ENCODE measurements at regions not wholly inside any gene's neighbourhood (a gene's known extent, or its start where the extent isn't known, plus 50 kb on each side); places are given as distances from the start of the nearest gene placed in this dataset.

DNA sequence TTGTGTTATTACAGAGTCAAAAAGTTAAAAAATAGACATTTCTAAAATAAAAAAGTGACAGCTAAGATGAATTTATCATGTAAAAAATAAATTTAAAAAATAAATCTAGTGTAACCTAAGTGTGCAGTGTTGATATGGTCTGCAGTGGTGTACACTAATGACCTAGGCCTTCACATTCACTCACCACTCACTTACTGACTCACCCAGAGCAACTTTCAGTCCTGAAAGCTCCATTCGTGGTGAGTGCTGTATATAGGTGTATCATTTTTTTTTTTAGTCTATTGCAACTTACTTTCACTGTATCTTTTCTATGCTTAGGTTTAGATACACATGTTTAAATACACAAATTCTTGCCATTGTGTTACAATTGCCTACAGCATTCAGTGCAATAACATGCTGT is 459.4 kb upstream of the ROBO1 start:
- DNase-seq (ENCODE audit: low spot score) = no peak

DNA sequence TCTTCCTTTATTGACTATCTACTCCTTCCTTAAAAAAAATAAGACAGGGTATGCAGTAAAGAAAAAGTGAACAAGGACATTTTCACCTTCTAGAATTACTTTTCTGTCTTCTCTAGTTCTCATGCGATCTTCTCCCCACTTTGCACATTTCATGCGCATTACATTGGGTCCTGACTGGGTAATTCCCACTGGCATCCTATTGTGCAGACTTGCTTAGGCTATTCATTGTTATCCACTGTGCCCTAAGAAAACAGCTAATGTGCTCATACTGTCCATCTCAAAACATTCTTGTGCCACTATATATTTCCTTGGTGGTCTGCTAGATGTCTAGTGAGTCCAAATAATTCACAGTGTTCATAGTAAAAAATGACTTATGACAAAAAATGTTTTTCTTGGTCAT is 447.4 kb upstream of the ROBO1 start:
- DNase-seq (ENCODE audit: low spot score) = no peak

DNA sequence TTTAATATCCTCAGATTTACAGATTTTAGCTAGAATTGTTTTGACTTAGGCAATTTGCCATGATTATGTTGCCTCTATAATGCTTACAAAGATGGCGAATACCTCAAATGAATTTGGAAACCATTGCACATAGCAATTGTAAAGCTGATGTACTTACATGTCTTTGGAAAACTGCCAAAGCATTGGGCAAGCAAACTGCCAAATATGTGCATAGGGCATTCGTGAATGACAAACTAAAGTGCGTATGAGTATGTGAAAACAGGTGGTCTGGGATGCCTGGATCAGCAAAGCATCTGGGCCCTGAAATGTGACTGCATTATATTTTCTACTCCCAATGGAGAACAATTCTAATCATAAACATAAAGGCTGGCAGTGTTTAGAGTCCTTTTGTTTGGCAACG is 445.3 kb upstream of the ROBO1 start:
- DNase-seq (ENCODE audit: low spot score) = no peak

DNA sequence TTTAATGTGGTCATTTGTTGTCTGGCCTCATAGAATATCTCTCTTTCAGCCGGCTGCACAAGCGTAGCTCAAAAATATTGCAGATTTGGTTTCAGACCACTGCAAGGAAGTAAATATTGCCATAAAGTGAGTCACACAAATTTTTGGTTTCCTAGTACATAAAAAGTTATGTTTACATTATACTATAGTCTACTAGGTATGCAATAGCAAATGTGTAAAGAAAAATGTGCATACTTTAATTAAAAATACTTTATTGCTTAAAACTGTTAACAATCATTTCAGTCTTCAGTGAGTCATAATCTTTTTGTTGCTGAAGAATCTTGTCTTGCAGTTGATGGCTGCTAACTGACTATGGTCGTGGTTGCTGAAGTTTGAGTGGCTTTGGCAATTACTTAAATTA is 425.1 kb upstream of the ROBO1 start:
- DNase-seq (ENCODE audit: low spot score) = no peak

DNA sequence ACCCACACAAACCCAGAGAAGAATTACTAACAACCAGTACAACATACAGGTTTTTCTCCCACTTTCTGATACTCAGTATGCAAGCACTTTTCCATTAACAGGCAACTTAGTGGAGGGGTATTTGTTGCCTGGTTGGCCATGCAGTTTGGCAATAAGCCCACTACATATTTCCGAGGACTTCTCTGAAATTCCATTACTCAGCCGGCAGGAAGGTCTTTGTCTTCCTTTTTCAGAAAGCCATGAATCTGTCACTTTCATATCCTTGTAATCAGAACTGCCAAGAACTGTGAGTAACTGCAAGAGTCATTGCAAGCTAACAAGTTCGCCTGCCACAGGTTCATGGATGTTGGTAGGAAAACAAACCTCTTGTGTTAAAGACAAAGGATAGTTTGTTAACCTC is 422.3 kb upstream of the ROBO1 start:
- DNase-seq (ENCODE audit: low spot score) = peak; percentile 0

DNA sequence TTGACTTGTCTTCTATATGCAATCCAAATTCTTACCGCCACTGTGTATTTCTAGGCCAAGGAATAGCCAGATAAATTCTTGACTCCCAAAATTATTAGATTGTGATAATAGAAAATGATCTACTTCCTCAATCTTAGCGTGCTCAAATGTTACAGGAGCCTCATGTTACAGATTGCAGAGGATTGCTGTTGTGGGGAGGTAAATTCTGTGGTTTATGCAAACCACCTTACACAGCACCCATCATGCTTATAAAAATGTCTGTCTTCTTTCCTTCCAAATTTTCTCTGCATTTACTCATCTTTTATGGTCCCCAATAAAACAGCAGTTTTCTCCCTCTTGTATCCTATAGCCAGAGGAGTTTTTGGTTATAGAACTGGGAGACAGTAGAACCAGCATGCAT is 420.2 kb upstream of the ROBO1 start:
- DNase-seq (ENCODE audit: low spot score) = no peak

DNA sequence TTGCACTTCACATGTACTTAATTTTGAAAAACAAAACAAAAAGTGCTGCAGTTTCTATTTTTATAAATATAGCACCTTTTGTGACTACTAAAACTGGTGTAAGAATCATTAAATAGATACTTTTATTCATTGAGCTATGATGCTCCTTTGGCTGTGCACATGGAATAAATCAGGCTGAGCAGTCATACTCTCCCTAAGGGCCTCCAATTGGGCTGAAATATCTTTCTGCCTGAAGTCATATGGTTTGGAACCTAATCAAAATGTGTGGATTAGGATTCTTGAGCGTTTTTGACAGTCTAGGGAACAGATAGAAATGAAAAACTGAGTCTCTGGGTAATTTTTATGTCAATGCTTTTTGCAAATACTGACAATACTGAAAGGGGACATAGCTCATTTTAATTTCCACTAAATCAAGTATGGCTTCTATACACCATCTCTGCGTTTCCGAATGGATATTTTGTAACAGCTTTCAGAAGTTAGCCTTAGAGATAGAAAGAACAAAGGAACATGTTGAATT is 392.2 kb upstream of the ROBO1 start:
- DNase-seq (ENCODE audit: low spot score) = no peak

DNA sequence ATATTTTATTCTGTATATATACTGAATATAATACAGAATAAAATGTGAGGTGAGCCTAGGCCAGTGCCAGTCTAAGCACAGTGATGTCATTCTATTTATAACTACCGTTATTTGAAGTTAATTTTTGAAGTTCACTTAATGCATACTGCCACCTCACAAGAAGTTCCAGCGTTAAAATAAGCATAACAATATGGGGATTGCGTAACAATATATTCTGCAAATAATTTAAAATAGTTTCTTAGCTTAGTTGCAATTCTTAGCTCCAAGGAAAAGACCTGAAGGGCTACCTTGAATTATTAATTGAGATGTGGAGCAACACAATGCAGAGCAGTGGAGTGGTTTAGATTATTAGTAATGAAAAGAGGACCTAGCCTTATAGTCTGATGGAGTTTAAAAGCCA is 390.5 kb upstream of the ROBO1 start:
- no peak for DNase-seq (ENCODE audit: low spot score)

DNA sequence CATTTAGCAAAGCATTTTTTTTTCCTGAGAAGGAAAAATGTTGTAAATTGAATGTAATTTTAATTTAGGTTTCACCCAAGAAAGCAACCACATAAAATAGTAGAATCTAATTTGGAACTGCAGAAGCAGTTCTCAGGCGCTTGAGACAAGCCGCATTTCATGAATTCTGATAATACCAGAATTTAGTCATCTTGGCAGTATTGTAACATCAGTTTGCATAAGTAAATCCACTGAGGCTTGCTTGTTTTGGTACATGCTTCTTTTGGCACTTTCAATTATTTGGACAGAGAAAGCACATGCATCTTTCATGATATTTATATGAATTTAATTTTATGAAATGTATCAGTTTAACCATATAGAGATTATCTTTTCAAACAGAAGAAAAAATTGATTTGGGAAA is 389.7 kb upstream of the ROBO1 start:
- no peak for DNase-seq (ENCODE audit: low spot score)

DNA sequence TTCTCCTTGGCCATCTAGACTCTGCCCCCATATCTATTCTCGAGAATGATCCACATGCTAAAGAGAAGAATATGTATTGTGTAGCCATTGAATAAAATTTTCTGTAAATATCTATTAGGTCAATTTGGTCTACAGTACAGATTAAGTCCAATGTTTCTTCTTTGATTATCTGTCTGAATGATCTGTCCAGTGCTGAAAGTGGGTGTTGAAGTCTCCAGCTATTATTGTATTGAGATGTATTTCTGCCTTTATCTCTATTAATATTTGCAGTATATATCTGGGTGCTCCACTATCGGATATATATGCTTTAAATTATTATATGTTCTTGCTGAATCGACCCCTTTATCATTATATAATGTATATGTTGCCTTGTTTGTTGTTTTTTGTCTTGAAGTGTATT is 384.9 kb upstream of the ROBO1 start:
- DNase-seq (ENCODE audit: low spot score) = no peak

DNA sequence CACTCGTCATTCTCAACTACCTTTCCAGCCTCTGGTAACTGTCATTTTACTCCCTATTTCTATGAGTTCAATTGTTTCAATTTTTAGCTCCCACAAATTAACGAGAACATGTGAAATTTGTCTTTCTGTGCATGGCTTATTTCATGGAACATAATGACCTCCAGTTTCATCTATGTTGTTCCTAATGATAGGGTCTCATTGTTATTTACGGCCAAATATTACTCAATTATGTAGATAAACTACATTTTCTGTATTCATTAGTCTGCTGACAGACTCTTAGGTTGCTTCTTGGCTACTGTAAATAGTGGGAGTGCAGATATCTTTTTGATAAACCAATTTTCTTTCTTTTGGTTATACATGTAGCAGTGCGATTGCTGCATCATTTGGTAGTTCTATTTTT is 374.9 kb upstream of the ROBO1 start:
- no peak for DNase-seq (ENCODE audit: low spot score)

DNA sequence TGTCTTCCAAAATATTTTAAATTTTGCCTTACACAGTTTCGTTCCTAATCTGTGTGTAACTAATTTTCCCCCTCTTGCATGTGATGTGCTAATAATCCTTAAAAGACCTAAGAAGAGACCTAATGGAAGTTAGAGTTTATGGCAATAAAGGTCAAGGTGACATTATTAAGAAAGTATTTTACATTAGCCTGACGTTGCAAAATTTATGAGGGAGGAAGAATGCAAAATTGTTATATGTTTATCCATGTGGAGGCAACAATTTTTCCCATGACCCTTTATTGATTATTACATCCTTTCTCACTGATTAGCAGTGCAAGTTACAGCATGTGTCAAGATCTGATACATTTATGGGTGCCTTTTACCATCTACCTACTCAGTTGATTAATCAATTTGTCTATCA is 373.8 kb upstream of the ROBO1 start:
- no peak for DNase-seq (ENCODE audit: low spot score)

DNA sequence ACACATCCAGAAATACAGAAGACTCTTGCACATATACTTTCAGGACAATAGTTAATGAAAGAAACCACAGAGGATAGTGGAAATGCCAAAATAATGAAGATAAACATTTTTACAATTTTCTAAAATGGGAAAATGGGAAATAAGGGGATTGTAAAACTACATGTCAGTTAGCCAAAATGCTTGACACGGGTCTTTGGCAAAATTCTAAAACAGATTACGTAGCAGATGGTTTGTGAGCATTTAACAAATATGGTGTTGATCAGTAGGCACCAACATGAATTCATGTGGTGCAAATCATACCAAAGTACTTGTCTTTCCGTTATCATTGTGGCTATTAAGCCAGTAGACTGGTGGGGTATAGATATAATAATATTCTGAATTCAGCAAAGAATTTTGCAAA is 348.5 kb upstream of the ROBO1 start:
- DNase-seq (ENCODE audit: low spot score) = no peak

DNA sequence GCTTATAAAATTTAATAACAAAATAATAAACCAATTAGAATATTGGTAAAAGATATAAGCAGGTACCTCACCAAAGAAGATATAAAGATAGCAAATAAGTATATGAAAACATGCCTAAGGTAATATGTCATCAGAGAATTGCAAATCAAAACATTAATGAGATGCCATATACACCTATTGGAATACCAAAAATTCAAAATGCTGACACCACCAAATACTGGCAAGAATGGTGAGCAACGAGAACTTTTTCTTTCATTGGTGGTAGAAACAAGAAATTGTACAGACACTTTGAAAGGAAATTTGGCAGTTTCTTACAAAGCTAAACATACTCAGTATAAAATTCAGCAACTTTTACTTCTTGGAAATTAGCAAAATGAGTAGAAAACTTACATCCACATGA is 346.9 kb upstream of the ROBO1 start:
- DNase-seq (ENCODE audit: low spot score) = no peak

DNA sequence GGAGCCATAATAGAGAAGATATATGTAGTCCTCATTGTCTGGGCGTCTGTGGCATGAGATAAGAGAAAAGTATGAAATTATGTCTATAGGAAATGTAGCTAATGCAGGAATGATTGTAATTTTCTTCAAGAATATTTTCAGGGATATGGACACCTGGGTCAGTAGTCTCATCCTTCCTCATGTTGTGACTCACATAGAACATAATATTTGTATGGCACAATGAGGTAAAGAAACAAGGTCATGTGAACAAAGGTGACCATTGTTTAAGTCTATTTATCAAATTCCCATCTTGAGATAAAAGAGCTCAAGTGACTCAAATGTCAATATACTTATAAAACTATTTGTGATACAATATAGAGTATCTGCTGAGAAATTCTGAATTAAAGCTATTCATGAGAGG is 345.5 kb upstream of the ROBO1 start:
- DNase-seq (ENCODE audit: low spot score) = no peak

DNA sequence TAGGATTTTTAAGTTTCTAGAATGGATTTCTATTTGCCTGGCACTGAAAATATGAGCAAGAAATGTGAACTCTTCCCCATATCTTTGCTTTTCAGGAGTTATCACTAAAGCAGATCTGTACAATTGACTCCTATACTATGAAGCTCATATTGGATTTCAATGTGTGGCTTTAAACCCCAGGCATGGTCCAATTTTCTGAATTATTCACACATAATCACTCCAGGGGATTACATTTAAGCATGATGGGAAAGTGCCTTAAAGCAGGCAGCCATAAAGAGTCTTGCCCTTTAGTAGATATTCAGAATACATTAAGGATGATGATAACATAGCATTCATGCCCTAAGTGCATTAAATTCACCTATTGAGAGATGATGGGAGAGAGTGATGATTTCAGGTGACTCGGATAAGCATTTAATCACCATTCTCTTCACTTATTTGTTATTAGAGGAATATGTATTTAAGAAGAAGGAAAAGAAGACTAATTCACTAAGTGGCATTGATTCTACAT is 331.8 kb upstream of the ROBO1 start:
- DNase-seq (ENCODE audit: low spot score) = no peak

DNA sequence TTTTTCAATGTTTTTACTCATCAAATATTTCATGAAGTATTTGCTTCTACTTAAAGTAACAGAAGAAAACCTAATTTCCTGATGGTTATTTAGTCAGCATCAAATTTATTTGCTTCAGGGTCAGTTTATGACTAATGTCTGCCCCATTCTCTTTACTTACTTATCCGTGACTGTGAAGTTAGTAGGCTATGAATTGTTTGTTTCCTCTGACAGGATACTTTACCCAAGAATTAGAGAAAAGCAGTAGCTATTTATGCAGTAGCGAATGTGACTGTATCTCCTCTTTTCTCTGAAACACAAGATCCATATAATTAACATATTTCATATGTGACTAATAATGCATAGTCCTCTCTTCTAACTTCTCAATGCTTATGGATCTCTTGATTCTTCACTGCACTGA is 329.9 kb upstream of the ROBO1 start:
- DNase-seq (ENCODE audit: low spot score) = no peak

DNA sequence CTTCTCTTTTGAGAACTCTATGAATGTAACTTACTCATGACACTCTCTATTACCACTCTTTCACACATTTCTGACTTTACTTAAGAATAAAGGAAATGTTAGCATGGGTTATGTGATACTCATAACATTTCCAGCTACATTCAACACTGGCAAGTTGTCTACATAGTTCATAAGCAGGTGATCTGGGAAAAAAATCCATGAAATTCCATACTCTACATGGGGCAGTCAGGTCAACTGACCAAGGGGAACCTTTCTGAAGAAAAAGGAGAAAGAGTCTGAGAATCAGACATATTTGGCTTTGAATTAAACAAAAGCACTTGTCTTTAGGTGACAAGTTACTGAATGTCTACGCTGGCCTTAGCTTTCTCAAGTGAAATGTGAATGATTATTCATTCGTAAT is 329.1 kb upstream of the ROBO1 start:
- DNase-seq (ENCODE audit: low spot score) = no peak

DNA sequence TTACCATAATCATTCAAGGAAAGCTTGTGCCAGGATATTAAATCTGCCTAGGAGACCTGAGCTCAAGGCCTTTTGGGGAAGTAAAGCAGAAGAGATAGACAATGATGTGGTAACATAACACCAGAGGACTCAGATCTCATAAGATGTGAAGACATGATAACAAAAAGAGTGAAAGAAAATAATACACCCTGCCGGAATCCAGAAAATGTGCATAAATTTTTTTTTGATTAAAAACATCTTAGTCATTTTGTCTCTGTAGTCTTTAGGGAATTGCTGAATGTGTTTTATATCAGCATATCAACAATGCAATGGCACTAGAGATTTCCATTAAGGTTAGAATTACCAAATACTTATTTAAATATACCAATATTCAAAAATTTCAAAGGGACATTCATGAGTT is 326.8 kb upstream of the ROBO1 start:
- DNase-seq (ENCODE audit: low spot score) = no peak

DNA sequence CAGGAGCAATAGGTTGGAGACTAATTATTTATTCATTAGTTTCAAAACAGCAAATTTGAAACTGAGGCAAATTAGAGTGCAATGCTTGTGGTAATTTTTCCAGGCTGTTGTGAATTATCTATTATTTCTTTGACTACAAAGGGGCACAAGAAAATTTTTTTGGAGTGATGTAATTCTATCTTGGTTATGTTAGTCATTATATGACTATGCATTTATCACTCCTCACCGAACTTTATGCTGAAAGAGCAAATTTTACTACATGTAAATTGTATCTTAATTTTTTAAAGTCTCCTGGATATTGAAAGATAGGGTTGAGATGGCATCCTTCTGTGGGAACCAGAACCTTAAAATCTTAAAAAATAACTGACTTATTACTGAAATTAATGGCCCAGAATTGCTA is 320.0 kb upstream of the ROBO1 start:
- no peak for DNase-seq (ENCODE audit: low spot score)

DNA sequence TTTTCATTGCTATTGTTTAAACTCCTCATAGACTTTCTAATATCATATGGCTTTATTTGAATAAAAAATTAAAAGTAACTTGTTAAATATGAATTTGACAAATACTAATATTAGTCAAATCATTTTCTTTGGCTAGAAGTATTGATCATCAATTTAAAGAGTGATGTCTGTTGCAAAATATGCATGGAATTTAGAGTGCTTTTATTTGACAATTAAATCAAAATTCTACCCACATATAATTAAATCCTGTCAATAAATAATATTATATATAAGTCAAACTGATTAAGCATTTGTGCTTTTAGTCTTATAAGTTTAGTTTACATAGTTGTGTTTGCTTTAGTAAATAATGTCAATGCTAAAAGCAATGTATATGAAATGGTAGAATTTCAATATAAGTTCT is 318.6 kb upstream of the ROBO1 start:
- no peak for DNase-seq (ENCODE audit: low spot score)

DNA sequence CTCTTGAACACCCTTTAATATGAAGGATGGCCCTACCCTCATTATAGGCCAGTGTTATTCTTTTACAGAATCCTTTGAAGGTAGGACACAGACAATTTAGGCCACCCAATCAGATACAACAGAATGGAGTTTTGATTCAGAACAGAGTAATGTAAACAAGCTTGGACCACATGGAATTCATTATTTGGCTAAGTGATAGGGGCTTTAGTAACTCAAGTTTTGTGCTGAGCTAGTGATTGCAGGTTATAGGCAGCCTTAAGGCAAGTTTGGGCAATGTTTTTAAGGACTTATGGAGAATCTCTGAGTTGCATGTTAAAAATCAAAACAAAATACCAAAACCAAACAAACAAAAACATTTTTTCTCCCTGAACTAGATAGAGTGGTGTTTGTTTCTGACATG is 312.1 kb upstream of the ROBO1 start:
- DNase-seq (ENCODE audit: low spot score) = no peak

DNA sequence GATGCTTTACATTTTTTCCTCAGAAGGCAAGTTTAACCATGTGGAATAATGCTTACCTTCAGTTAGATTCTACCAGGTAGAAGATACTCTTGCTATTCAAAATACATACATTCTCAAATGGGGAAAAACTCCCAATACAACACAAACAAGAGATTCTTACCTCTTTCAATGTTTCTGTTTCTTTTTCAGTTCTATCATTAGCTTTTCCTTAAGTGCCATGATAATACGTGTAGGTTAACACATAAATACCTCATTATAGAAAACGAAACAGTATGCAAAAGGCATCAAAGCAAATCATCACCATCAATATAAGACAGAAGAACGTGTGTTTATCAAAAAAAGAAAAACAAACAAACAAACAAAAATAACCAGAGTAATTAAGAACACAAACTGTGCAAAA is 300.7 kb upstream of the ROBO1 start:
- no peak for DNase-seq (ENCODE audit: low spot score)

DNA sequence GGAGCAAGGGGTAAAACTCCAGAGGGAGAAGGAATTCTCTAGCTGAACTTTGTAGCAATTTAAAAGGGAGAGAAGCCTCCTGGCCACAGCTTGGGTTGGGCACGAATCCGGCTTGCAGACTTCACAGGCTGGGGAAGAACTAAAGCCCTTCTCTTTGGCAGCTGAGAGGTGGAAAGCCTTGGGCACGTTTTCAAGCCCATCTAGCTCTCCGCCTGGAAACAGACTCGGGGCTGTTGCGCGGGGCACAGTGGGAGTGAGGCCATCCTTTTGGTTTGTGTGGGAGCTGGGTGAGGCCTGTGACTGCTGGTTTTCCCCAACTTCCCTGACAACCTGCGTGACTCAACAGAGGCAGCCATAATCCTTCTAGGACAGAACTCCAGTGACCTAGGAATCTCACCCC is 295.7 kb upstream of the ROBO1 start:
- DNase-seq (ENCODE audit: low spot score) = no peak

DNA sequence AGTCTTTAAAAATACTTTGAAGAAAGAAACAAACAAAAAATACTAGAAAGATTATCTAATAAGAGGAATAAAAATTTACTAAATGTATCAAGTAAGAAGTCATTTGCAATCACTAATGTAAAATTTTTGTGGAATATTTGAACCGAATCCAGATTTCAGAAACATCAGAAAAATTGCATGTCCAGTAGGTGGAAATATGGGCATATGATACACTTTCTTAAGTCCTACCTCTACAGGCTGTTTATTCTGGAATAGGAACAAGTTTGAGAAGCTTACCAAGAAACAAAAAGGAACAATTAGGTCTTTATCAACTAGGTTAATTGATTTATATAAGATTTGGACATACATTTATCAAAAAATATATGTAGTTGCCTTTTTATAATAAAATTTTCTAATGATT is 292.9 kb upstream of the ROBO1 start:
- DNase-seq (ENCODE audit: low spot score) = no peak

Data from A172 (cell line).